NOMO-1 treated with DMSO at 0.1 percent for 48 hours (cell line): ENCODE measurements at regions not wholly inside any gene's neighbourhood (a gene's known extent, or its start where the extent isn't known, plus 50 kb on each side); places are given as distances from the start of the nearest gene placed in this dataset.

Source experiments
- DNase-seq: peaks from one replicate; lab custom pipeline; 2025; ENCODE audit not compliant: unreplicated experiment; lab: John Stamatoyannopoulos, UW

DNA sequence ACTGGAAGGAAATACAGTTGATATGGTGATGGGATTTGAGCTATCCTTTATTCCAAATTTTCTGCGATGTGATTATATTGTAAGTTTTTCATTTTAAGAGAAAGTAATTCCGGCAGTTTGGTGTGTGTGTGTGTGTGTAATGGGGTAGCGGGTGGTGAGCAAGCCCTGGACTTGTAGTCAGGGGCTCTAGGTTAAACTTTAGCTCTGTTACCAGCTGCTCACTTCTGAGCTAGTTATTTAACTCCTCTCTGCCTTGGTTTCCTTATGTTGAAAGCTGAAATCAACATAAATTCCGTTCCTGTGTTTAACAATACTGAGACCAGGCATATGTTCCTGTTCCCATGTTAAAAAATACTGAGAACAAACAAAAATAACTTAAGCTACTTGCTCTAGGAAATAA, 174.1 kb upstream of the CASK start:
- no peak for DNase-seq

DNA sequence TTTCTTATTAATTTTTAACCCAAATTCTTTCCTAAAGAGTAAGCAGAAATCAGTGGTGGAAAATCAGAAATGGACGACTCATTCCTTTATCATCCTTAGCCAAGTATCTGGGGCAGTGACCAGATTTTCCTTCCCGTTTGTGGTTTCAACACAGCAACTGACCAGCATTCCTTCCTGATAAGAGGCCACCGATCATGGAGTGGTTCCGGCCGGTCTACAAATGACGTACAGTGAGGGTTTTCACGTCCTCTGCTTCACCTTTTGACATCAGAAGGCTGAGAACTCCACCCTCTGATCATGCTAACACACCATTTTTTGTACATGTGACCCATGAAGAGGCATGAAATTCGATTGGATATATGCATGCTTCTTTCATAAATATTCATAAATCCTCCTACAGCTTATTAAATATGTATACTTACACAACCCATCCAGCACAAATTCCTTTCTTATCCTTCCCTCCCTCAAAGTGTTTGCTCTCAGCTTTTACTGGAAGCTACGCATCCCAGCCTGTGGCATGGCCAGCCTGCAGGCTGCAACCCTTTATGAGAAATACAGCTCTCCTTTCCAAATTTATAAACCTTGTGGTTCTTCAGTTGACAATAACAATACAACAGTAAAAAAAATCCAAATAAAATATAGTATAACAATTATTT, 173.0 kb upstream of the CASK start:
- DNase-seq = no peak

DNA sequence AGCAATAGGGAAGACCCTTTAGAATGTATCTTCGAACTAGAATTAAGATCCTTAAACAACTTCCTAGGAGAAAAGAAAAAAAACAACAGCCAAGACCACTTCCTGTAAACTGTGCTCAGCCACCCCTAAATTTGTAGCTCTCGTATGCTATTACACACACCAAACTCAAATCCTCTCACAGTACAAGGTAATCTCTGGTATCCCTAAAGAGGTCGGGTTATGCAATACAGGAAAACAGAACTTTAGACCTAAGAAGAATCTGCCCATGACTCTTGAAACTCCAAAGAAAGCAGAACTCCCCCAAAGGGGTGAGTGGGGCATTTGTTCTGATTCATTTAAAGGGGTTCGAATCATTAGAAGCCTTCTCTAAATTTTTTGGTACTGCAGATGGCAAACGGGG, 170.9 kb upstream of the CASK start:
- DNase-seq = peak; percentile 66

DNA sequence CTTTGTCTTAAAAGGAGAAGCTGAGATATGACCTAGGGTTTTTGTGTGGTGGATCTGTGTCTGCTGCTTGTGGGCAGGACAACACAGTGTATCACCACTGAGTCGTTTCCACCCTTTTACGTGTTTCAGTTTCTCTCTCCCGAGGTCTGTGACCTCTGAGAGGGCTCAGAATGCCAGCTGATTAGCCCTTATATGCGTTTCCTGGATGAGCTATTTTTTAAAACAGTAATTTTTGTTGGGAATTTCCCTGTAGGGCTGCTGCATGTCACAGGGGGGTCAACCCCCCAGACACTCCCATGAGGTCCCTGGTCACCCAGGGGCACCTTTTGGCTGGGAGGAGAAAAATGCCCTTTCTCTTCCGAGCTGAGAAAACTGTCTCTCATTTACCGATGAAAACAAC, 170.4 kb upstream of the CASK start:
- DNase-seq = no peak

DNA sequence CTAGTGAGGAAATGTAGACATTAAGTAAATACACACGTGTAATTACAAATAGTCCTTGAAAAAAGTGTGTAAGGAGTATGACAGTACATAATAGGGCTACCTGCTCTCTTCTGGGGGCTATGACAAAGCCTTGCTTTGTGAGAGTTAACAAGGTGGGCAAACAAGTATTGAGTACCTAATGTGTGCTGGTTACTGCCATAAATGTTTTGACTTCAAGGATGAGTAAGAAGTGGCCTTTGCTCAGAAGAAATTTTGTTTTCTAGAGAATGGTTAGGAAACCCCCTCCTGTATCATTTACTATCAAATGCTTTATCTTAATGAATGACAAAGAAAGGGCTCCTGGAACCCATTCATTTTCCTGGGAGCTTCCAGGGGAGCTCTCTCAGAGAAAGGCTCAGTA, 167.0 kb upstream of the CASK start:
- DNase-seq = no peak

DNA sequence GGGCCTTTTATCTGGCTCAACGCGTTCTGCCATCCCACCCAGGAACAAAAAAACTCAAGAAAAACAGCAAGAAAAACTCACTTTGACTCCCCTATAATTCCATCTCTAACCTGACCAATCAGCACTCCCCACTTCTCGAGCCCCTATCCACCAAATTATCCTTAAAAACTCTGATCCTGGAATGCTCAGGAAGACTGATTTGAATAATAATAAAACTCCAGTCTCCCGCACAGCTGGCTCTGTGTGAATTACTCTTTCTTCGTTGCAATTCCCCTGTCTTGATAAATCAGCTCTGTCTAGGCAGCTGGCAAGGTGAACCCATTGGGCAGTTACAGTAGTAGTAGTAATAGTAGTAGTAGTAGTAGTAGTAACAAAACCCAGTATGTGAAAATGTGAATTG, 165.7 kb upstream of the CASK start:
- DNase-seq = no peak

DNA sequence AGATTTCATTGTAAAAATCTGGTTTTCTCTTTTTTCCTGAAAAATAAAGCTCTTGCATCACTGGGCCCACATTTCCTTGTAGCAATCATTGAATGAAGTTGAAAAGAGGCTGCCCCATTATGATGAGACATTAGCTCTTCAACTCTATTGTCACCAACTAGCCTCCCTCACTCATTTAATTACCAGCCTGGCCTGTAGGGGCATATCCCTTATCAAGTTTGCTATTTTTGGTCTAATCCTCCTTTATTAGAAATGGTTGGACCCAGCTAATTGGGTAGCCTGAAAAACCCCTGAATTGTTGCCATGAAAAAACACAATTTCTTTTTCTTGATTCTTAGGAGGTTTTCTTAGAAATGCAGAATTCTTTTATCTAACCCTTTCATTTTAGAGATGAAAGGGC, 164.6 kb upstream of the CASK start:
- DNase-seq = no peak

DNA sequence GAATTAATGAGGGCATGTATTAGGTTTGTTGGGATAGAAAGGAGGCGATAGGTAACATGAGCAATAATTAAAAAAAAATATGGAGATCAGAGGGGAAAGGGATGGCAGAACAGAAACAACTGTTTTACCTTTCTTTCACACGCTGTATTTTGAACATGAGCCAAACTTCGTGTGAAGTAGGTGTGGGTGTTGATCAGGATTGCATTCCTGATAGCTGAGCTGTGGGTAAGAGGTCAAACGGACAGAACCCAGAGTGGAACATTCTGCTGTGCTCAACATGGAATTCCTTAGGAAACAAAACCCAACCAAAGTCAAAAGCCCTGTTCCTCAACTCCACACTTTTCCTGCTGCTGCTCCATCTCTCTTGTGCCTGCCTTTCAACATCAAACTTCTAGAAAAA, 162.5 kb upstream of the CASK start:
- DNase-seq = no peak

DNA sequence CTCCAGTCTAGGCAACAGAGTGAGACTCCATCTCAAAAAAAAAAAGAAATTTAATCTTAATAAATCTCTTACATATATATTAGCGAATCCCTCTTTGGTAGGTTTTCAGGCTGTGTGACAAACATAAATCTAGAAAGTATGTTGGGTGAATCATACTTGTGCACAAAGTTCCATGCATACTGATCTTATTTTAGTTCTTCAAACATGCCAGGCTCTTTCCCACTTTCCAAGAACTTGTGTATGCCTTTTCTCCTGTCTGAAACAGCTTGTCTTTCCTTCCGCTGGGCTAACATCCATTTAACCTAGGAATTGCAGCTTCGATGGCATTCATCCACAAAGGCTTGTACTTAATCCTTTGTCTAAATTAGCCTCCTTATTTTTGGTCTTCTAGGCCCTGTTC, 156.6 kb upstream of the CASK start:
- DNase-seq = no peak

DNA sequence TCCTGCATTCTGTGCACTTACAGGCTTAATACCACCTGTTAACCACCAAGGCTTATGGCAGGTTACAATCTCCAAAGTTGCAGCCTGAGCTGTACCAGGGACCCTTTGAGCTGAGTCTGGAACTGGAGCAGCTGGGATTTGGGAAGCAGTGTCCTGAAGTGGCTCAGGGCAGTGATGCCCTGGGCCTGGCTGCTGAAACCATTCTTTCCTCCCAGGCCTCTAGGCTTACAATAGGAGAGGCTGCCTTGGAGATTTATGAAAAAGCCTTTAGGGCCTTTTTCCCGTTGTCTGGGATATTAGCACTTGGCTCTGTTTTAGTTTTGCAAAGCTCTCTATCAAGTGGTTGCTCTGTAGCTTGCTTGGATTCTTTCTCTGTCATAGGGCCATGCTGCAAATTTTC, 154.3 kb upstream of the CASK start:
- no peak for DNase-seq

DNA sequence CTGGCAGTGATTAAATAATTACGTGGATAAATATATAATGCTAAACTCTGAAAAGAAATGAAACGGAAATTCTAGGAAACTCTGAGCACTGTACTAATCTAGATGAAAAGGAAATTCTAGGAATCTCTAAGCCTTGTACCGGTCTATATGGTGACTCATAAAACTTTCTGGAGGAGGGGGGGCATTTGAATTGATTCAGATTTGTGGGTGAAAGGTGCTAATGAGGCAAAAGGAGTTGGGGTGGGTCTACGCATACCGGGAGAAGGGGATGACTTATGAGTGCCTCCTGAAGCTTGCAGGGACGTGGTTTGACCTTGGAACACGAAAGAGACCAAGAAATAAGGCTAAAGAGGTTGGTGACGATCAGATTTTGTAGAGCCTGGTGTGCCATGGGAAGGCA, 151.7 kb upstream of the CASK start:
- DNase-seq = no peak

DNA sequence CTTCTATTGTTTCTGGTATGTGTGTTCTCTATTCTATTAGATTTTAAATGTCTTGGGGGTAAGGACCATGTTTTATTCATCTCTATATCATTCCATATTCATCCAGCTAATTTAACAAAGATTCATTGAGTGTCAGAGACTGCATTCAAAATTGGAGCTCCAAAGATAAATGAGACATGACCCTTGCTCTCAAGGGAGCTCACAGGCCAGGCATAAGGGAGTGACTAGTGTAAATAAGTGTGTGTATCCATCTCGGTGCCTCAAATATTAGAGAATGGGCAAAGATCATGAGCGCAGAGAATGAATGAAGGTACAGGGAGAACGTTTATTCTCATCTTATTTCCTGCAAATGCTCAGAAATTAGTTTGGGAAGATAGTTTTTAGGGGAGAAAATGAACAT, 150.1 kb upstream of the CASK start:
- no peak for DNase-seq

DNA sequence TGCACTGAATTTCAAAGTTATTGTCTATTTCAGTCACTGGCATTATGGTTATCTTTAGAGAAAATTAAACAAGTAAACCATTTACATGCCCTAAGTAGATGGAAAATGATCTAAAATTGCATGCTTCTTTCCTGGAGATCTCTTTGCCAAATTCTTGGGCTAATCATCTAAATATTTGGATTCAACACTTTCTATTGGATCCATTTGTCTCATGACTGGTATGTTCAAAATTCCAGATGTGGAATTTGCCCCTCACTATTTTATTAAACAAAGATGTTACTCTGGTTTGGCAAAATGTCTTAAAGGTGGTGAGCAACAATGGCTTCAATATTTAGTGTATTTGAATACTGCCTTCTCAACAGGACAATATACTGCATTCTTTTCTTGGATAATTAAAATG, 147.5 kb upstream of the CASK start:
- DNase-seq = no peak

DNA sequence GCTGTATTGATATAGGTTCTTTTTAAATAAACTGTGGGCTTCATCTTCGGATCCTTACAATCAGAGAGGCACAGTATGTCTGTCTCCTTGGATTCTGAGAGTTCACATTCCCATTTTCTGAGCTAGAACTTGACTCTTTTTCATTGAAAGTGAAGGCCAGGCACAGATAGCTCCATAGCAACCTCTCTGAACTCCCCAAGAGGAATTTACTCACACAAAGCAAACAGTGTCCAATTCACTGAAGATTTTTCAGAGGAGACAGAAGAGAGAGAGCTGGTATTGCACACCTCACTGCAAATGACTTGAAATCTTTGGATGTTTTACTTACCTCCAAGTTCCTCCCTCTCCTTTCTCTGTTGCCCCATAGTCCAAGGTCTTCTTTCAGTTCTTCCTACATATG, 130.9 kb upstream of the CASK start:
- DNase-seq = no peak

DNA sequence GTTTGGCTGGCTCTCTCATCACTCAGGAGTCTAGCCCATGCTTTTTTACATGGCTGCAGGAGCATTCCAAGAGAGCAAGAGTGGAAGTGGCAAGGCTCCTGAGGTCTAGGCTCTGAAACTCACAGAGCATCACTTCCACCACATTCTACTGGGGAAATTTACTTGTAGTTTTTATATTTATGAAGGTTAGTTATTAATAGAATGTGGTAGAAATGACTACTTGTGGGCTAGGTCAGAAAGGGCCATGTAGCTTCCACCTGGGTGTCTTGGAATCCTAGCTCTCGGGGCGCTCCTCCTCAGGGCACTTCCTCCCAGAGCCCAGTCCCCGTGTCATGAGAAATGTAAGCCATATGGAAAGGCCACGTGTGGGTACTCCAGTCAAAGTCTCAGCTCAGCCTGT, 127.0 kb upstream of the CASK start:
- DNase-seq = no peak

DNA sequence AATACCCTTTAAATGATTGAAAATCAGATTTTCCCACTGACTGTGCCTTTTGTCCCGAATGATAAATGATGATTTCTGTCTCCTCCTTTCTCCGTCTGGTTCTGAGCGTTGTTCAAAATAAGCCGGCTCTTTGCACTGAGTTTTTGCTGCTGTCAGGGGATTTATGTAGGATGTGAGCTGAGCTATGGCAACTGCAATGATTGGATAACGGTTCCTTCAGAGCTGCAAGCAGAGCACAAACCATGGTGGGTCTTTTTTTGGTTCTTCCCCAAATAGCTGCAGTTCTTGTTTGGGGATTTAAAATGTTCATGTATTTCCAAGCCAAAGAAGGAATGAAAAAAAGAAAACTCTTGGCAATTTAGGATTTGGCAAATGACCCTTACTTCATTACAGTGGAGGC, 124.5 kb upstream of the CASK start:
- no peak for DNase-seq

DNA sequence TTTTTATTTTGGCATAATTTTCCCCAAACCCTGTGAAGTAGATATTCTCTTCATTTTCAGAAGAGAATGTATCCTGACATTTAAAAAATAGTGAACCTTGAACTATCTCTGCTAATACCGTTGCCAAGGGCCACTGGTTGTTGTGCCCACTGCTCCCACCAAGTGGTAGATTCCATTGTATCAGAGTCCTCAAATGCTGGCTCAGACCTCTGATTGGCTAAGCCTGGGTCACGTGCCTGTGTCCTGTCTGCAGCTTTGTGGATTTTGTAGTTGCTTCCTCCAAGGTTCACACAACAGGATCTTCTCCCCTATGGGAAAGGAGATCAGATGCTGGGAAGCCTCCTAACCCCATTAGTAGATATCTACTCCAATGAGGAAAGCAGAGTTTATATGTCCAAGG, 104.8 kb upstream of the CASK start:
- DNase-seq = no peak

DNA sequence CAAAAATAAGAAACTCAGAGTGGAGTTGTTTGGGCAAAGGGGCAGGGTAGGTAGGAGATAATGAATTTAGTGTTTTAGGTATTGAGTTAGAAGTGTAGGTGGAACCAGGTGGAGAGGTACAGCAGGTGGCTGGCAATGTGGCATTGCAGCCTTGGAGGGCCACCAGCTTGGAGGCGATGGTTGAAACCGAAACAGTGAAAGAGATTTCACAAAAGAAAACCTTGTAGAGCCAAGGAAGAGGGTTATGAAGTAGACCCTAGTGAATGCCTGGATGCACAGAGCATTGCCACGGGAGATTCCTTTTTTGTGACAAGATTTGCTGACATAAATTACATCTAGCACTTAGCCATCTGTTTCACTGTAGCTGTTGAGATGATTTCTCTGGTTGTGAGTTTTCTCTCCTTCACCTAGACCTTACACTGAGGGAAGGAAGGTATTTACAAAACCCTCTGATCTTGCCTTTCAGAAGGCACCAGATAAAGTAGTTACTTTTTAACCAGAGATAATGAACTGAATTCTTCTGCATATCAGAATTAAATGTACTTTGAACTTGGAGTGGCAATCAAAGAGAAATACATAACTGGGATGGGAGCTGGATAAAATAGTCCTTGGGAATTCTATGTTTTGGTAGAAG, 104.1 kb upstream of the CASK start:
- DNase-seq = no peak

DNA sequence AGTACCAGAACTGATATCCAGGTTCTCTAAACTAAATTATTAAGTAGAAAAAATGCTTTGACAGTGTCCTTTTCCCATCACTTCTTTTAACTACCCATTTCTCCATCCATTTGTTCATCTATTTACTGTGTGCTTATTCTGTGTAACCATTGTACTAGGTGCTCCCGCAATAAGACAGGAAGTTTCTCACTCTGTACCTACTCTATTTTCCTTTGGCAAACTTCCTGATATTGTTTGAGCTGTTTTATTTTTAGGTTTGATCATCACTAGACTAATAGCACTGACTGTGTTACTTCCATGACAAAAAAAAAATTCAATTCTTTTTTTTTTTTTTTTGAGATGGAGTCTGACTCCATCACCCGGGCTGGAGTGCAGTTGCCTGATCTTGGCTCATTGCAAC, 102.5 kb upstream of the CASK start:
- no peak for DNase-seq

DNA sequence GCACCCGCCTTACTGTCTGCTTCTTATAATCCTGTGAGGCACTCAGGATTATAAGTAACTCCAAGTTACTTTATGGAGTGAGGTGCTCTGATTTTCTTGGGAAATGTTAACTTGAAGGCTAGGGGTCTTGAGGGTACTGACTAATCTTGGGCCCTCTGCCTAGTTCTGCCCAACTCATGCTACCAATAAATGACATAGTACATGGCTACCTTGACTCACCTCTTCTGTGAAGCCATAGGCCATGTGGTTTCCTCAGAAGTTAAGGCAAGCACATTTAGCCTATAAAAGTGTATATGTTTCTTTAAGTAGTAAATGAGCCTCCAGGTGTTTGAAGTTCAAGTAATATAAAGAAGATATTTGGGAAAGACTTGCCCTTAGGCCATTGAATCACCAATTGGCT, 99.8 kb upstream of the CASK start:
- no peak for DNase-seq

DNA sequence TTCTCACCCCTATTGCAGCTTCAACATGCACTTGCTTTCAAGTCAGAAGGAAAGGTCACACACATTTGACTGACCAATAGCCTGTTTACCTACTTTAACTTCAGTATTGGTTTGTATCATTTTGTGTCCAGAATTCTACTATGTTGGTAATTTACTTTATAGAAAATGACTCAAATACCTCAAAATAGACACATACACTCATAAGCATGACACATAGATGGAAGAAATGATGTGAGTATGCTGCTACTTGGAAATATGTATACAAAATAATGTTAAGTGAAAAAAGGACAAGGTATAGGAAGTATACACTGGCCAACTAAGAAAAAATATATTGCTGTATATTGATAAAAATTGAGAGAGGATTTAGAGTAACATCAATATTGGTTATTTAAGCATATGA, 98.8 kb upstream of the CASK start:
- no peak for DNase-seq

DNA sequence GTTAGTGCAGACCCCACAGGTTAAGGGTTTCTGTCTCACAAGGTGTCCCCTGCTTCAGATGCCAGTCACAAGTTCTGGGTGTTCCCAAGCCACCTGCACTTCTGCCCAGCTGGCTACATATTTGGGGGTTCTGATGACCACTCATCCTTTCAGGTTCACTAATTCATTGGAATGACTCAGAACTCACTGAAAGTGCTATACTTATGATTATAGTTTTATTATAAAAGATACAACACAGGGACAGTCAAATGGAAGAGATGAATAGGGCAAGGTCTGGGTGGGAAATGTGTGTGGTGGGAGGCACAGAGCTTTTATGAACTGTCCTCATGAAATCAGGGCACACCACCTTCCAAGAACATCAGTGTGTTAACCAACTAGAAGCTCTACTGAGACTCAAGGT, 97.7 kb upstream of the CASK start:
- DNase-seq = no peak

DNA sequence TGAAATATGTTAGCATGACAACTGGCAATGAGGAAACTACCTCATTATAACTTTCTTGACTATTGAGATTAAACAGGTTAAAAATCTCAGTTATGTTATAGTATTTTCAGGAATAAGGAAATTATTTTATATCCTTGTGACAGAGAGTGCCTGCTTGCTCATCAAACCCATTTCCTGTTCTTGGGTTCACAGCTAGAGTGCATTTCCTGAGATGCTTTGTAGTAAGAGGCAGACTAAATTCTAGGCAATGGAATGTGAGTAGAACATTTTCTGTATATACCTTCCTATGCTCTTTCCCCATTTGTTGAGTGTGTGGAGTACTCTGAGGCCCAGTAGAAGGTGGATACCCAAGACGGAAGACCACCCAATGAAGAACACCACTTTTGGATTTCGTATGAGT, 96.9 kb upstream of the CASK start:
- no peak for DNase-seq
